PC-9 (cell line): ENCODE measurements at regions not wholly inside any gene's neighbourhood (a gene's known extent, or its start where the extent isn't known, plus 50 kb on each side); places are given as distances from the start of the nearest gene placed in this dataset.

Experiments
- BruUV-seq: library from RNA; stranded (reverse); fragments of 400-500 nt; replicated peaks from 2 replicates; lab custom pipeline; 2021; lab: Mats Ljungman, UMichigan
- CTCF ChIA-PET: fragments of 300-600 bp; sonication (Branson Sonifier 250); formaldehyde crosslinking; loops from one replicate; lab custom pipeline; 2022; ENCODE audit warnings: antibody characterized with exemption; lab: Charles Lee
- POLR2A ChIA-PET: fragments of 300-600 bp; sonication (Branson Sonifier 250); formaldehyde crosslinking; loops from one replicate; lab custom pipeline; 2022; ENCODE audit warnings: antibody characterized with exemption; ENCODE audit not compliant: unreplicated experiment; lab: Charles Lee
- DNase-seq, 2 experiments: peaks; one replicate each; pipeline versions ENCODE4 v3.0.0 to v3.0.0-alpha.2; 2015 to 2022; ENCODE audit warnings: mixed read lengths in 1 of 2
- H2AFZ ChIP-seq: fragments of 200-600 bp; sonication (generic); 2 replicates; pipeline ENCODE4 v1.8.1; 2017; ENCODE audit warnings: antibody characterized with exemption
- H3F3A ChIP-seq: fragments of 200-600 bp; sonication (generic); 2 replicates; pipeline ENCODE4 v1.8.1; 2017; ENCODE audit warnings: antibody characterized with exemption, mild to moderate bottlenecking, low read depth; ENCODE audit not compliant: insufficient read depth
- H3K27ac ChIP-seq: fragments of 200-600 bp; sonication (generic); 2 replicates; pipeline ENCODE4 v1.6.1; 2016; ENCODE audit warnings: mixed run types
- H3K27me3 ChIP-seq: fragments of 200-600 bp; sonication (generic); 2 replicates; pipeline ENCODE4 v1.6.1; 2016; ENCODE audit warnings: low read depth, mixed run types; ENCODE audit not compliant: insufficient read depth
- H3K36me3 ChIP-seq: fragments of 200-600 bp; sonication (generic); 2 replicates; pipeline ENCODE4 v1.6.1; 2016; ENCODE audit warnings: low read depth, mixed run types
- H3K4me1 ChIP-seq: fragments of 200-600 bp; sonication (generic); replicated peaks from 2 replicates; pipeline ENCODE4 v1.6.1; 2016; ENCODE audit warnings: mixed run types; ENCODE audit not compliant: insufficient read depth
- H3K4me2 ChIP-seq: fragments of 200-600 bp; sonication (generic); 2 replicates; pipeline ENCODE4 v1.6.1; 2017; ENCODE audit warnings: mixed run types
- H3K4me3 ChIP-seq: fragments of 200-600 bp; sonication (generic); 2 replicates; pipeline ENCODE4 v1.6.1; 2016; ENCODE audit warnings: mixed run types
- H3K79me2 ChIP-seq: fragments of 200-600 bp; sonication (generic); 2 replicates; pipeline ENCODE4 v1.6.1; 2017; ENCODE audit warnings: low read depth, mixed run types
- H3K9me2 ChIP-seq: fragments of 200-600 bp; sonication (generic); 2 replicates; pipeline ENCODE4 v1.8.1; 2017; ENCODE audit warnings: mild to moderate bottlenecking; ENCODE audit not compliant: insufficient read depth
- H3K9me3 ChIP-seq: fragments of 200-600 bp; sonication (generic); 2 replicates; pipeline ENCODE4 v1.8.1; 2016; ENCODE audit warnings: low read depth; ENCODE audit not compliant: insufficient read depth
- H4K20me1 ChIP-seq: fragments of 200-600 bp; sonication (generic); 2 replicates; pipeline ENCODE4 v1.8.1; 2017; ENCODE audit not compliant: insufficient read depth
- CTCF ChIP-seq: fragments of 200-600 bp; sonication (generic); conservative IDR thresholded peaks from 2 replicates; pipeline ENCODE4 v1.6.1; 2017; ENCODE audit warnings: mixed run types, antibody characterized with exemption, mild to moderate bottlenecking, moderate library complexity
- EZH2 ChIP-seq: fragments of 200-600 bp; sonication (generic); IDR thresholded peaks from 2 replicates; pipeline ENCODE4 v1.8.0; 2017; ENCODE audit warnings: antibody characterized with exemption, low read depth
- intact Hi-C: fragments of 100-400 bp; cut with micrococcal nuclease; formaldehyde crosslinking; loops from one replicate; pipeline ENCODE4 v1.10.0; 2022; ENCODE audit not compliant: unreplicated experiment

GRCh38 chrX:65148232-65148631 lies 172.0 kb upstream of the ZC4H2 start:
- ChIA-PET POLR2A (no interaction called here), CTCF (no interaction called here)
- Histone ChIP-seq H3K9me2 (no peaks in the 10 kb centered on the region), H3F3A (no peaks in the 10 kb centered on the region), H3K4me2 (no peak overlapping the region), H3K9me3 (no peaks in the 10 kb centered on the region), H3K27ac (no peak overlapping the region), H4K20me1 (no peaks in the 10 kb centered on the region), H2AFZ (no peak overlapping the region), H3K36me3 (no peaks in the 10 kb centered on the region), H3K79me2 (no peaks in the 10 kb centered on the region), H3K4me1 (no peaks in the 10 kb centered on the region), H3K27me3 (no peaks in the 10 kb centered on the region), H3K4me3 (no peak overlapping the region)
- BruUV-seq: no TSS peak
- DNase-seq: no peak
- TF ChIP-seq EZH2 (no peak), CTCF (no peak)
- intact Hi-C loops: no loop called here

- Histone ChIP-seq H3F3A (no peaks in the 10 kb centered on the region), H3K9me3 (no peaks in the 10 kb centered on the region), H3K4me1 (no peaks in the 10 kb centered on the region), H3K9me2 (no peaks in the 10 kb centered on the region), H4K20me1 (no peaks in the 10 kb centered on the region), H3K27ac (no peak overlapping the region), H3K79me2 (no peaks in the 10 kb centered on the region), H3K4me2 (no peak overlapping the region), H2AFZ (no peak overlapping the region), H3K36me3 (no peaks in the 10 kb centered on the region), H3K4me3 (no peak overlapping the region), H3K27me3 (no peaks in the 10 kb centered on the region)
- BruUV-seq: no TSS peak
- POLR2A ChIA-PET: no interaction called here
- intact Hi-C loops: no loop called here
- TF ChIP-seq EZH2 (no peak), CTCF (no peak)
- CTCF ChIA-PET: no interaction called here
- no peak for DNase-seq
Measured at GRCh38 chrX:65136424-65136823, 160.2 kb upstream of the ZC4H2 start.

DNA sequence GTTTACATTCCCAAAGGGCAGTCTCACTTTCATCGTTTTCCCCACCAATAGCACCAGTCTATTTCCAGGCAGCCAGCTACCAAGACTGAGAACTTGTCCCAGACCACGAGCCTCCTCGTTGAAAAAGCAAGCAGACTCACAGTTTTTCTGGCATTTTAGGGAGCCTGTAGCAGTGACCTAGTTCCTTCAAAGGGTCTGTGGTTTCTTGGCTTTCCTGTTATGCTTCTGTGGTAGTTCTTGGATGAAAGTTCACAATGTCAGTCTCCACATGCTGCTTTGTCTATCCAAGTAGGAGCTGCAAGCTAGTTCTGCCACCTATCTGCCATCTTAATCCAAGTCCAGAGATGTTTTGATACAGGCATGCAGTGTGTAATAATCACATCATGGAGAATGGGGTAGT lies 151.6 kb upstream of the ZC4H2 start:
- BruUV-seq: no TSS peak
- H3K27ac ChIP-seq: no peak overlapping the region
- no peaks in the 10 kb centered on the region for H3K36me3 ChIP-seq
- no peak for DNase-seq
- no peaks in the 10 kb centered on the region for H3K9me2 ChIP-seq
- intact Hi-C loops: no loop called here
- H3K4me1 ChIP-seq: no peaks in the 10 kb centered on the region
- no peak for TF ChIP-seq EZH2
- no peak overlapping the region for H3K4me3 ChIP-seq
- H2AFZ ChIP-seq: no peak overlapping the region
- no peaks in the 10 kb centered on the region for H3K27me3 ChIP-seq
- H3F3A ChIP-seq: no peaks in the 10 kb centered on the region
- H3K9me3 ChIP-seq: no peaks in the 10 kb centered on the region
- H3K4me2 ChIP-seq: no peak overlapping the region
- no peaks in the 10 kb centered on the region for H4K20me1 ChIP-seq
- ChIA-PET POLR2A (no interaction called here), CTCF (no interaction called here)
- H3K79me2 ChIP-seq: no peaks in the 10 kb centered on the region

DNA sequence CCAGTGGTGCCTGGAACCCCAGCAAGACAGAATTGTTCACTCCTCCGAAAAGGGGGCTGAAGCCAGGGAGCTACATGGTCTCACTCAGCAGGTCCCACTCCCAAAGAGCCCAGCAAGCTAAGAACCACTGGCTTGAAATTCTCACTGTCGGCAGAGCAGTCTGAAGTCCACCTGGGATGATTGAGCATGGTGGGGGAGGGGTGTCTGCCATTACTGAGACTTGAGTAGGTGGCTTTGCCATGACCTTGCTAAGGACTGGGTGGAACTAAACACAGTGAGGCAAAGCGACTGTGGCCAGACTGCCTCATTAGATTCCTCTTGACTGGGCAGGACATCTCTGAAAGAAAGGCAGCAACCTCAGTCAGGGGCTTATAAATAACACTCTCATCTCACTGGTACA lies 122.6 kb upstream of the ZC4H2 start:
- no peaks in the 10 kb centered on the region for H3K4me1 ChIP-seq
- ChIA-PET CTCF (no interaction called here), POLR2A (no interaction called here)
- intact Hi-C loops: no loop called here
- H3K9me3 ChIP-seq: no peaks in the 10 kb centered on the region
- no peak for TF ChIP-seq CTCF
- H3K27ac ChIP-seq: no peak overlapping the region
- H3K4me2 ChIP-seq: no peak overlapping the region
- BruUV-seq: no TSS peak
- no peak for DNase-seq
- no peaks in the 10 kb centered on the region for H3K36me3 ChIP-seq
- H3K4me3 ChIP-seq: no peak overlapping the region
- no peaks in the 10 kb centered on the region for H3F3A ChIP-seq
- no peak overlapping the region for H2AFZ ChIP-seq
- no peaks in the 10 kb centered on the region for H3K27me3 ChIP-seq
- no peaks in the 10 kb centered on the region for H3K9me2 ChIP-seq
- H3K79me2 ChIP-seq: no peaks in the 10 kb centered on the region
- H4K20me1 ChIP-seq: no peaks in the 10 kb centered on the region
